Globus pallidus (tissue), 1 donor: ENCODE measurements at regions not wholly inside any gene's neighbourhood (a gene's known extent, or its start where the extent isn't known, plus 50 kb on each side); places are given as distances from the start of the nearest gene placed in this dataset.
"Not testable (repeated sequence)": the region's sequence is repeated elsewhere in the genome, so short reads cannot be mapped to it uniquely, and the experiment has no call there.

Experiments
- DNase-seq: peaks from one replicate; pipeline ENCODE4 v3.0.0-alpha.2; 2015; ENCODE audit warnings: low spot score

GRCh38 chr4:129998436-129999150, 902.6 kb downstream of the C4orf33 start:
- DNase-seq = no peak

GRCh38 chr4:129999156-129999555, 903.2 kb downstream of the C4orf33 start:
- no peak for DNase-seq

- DNase-seq = no peak
Observed at GRCh38 chr4:130008461-130008860, 912.5 kb downstream of the C4orf33 start.

GRCh38 chr4:130012806-130013205, 916.9 kb downstream of the C4orf33 start:
- not testable (repeated sequence) for DNase-seq

GRCh38 chr4:130021706-130022105, 925.8 kb downstream of the C4orf33 start:
- no peak for DNase-seq

- DNase-seq = no peak
Observed at GRCh38 chr4:130023088-130023487, 927.1 kb downstream of the C4orf33 start.

- no peak for DNase-seq
Observed at GRCh38 chr4:130025701-130026100, 929.7 kb downstream of the C4orf33 start.

GRCh38 chr4:130026185-130026584, 930.2 kb downstream of the C4orf33 start:
- no peak for DNase-seq

GRCh38 chr4:130027973-130028372, 932.0 kb downstream of the C4orf33 start:
- DNase-seq = no peak

- DNase-seq = peak; percentile 20
Observed at GRCh38 chr4:130028552-130028951, 932.6 kb downstream of the C4orf33 start.

GRCh38 chr4:130029442-130029841, 933.5 kb downstream of the C4orf33 start:
- DNase-seq = no peak

- no peak for DNase-seq
Observed at GRCh38 chr4:130031858-130032257, 935.9 kb downstream of the C4orf33 start.

- DNase-seq = not testable (repeated sequence)
Observed at GRCh38 chr4:130033657-130034056, 937.7 kb downstream of the C4orf33 start.

- no peak for DNase-seq
Observed at GRCh38 chr4:130034876-130035275, 938.9 kb downstream of the C4orf33 start.

GRCh38 chr4:130035391-130035790, 939.4 kb downstream of the C4orf33 start:
- no peak for DNase-seq

- DNase-seq = not testable (repeated sequence)
Observed at GRCh38 chr4:130037866-130038265, 941.9 kb downstream of the C4orf33 start.

- not testable (repeated sequence) for DNase-seq
Observed at GRCh38 chr4:130038540-130038939, 942.6 kb downstream of the C4orf33 start.

- no peak for DNase-seq
Observed at GRCh38 chr4:130043732-130044160, 947.8 kb downstream of the C4orf33 start.

GRCh38 chr4:130044788-130045531, 949.0 kb downstream of the C4orf33 start:
- no peak for DNase-seq

GRCh38 chr4:130053723-130054122, 957.8 kb downstream of the C4orf33 start:
- DNase-seq = no peak

- no peak for DNase-seq
Observed at GRCh38 chr4:130054908-130055307, 959.0 kb downstream of the C4orf33 start.

GRCh38 chr4:130056286-130056685, 960.3 kb downstream of the C4orf33 start:
- DNase-seq = no peak

GRCh38 chr4:130064471-130064870, 968.5 kb downstream of the C4orf33 start:
- no peak for DNase-seq
